ENCODE measurements at regions not wholly inside any gene's neighbourhood (a gene's known extent, or its start where the extent isn't known, plus 50 kb on each side); places are given as distances from the start of the nearest gene placed in this dataset.

- CTCF ChIA-PET, result no interaction called here
- no peak overlapping the region for H3K27ac Mint-ChIP-seq
Measured at GRCh38 chr5:124866355-124867136, 120.1 kb upstream of the ZNF608 start.

DNA sequence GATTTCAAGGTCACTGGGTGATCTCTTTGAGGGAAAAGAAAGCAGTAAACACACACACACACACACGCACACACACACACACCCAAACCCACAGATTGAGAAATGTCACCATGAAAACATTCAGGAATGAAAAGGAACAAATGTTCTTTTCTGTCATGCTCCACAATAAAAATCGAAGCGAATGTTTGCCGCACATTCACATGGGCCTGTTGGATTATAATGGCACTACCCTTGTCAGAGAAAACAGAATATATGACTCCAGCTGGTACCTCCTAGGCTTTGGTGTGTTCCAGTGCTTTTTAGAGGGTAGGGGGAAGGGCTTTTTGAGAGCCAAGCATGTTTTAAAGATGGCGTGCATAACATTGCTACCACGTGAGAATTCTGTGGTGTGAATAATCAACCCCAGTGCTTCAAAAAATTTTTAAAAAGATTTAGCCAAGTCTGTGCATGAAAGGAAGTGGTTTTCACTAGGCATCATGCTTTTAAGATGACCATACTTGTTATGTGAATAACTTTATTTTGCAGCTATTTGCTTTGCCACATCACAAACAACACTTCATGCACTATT lies 120.8 kb upstream of the ZNF608 start:
- ChIA-PET POLR2A (no interaction called here), CTCF (no interaction called here)
- Mint-ChIP-seq H3K27ac (no peak overlapping the region), H3K4me3 (no peak overlapping the region), H3K36me3 (ENCODE audit: low read depth) (no peaks in the 10 kb centered on the region), H3K27me3 (ENCODE audit: low read depth) (peaks cover 3% of the 10 kb centered on the region), H3K4me1 (ENCODE audit: low read depth) (peaks cover 19% of the 10 kb centered on the region), H3K9me3 (ENCODE audit: insufficient read depth) (no peaks in the 10 kb centered on the region)
- DNase-seq, result no peak
- ATAC-seq, result no peak

More at GRCh38 chr5:124866355-124867136, 120.1 kb upstream of the ZNF608 start:
- Mint-ChIP-seq H3K4me1 (ENCODE audit: low read depth) (peaks cover 19% of the 10 kb centered on the region), H3K9me3 (ENCODE audit: insufficient read depth) (no peaks in the 10 kb centered on the region), H3K36me3 (ENCODE audit: low read depth) (no peaks in the 10 kb centered on the region), H3K27me3 (ENCODE audit: low read depth) (peaks cover 3% of the 10 kb centered on the region), H3K4me3 (no peak overlapping the region)
- ATAC-seq (no peak), DNase-seq (no peak)
- POLR2A ChIA-PET, result no interaction called here

DNA sequence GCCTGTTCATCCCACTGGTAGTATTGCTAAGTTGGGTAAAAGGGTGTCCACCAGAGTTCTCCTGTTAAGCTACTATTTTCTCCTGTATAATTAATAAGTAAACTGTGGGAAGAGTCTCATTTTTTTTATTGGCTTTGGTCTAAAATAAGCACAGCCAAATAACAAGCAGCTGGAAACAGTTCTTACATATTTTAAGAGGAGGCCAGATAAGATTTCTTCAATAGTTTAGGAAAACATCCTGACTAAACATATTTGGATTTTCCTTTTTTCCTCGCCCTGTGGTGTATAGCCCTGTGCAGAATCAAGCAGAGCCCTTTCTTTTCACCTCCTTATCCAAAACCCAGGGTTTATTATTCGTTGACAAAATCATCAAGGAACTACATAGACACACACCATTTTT lies 122.2 kb upstream of the ZNF608 start:
- peaks cover 3% of the 10 kb centered on the region for H3K27me3 Mint-ChIP-seq (ENCODE audit: low read depth)
- H3K4me1 Mint-ChIP-seq (ENCODE audit: low read depth), result peaks cover 19% of the 10 kb centered on the region
- no peak overlapping the region for H3K27ac Mint-ChIP-seq
- no peaks in the 10 kb centered on the region for H3K36me3 Mint-ChIP-seq (ENCODE audit: low read depth)
- ChIA-PET CTCF (no interaction called here), POLR2A (no interaction called here)
- H3K9me3 Mint-ChIP-seq (ENCODE audit: insufficient read depth), result no peaks in the 10 kb centered on the region
- ATAC-seq, result no peak
- H3K4me3 Mint-ChIP-seq, result no peak overlapping the region
- no peak for DNase-seq

- peaks cover 19% of the 10 kb centered on the region for H3K4me1 Mint-ChIP-seq (ENCODE audit: low read depth)
- DNase-seq, result no peak
- no peaks in the 10 kb centered on the region for H3K9me3 Mint-ChIP-seq (ENCODE audit: insufficient read depth)
- CTCF ChIA-PET, result no interaction called here
- H3K36me3 Mint-ChIP-seq (ENCODE audit: low read depth), result no peaks in the 10 kb centered on the region
- POLR2A ChIA-PET, result no interaction called here
- H3K4me3 Mint-ChIP-seq, result no peak overlapping the region
- no peak for ATAC-seq
- no peak overlapping the region for H3K27ac Mint-ChIP-seq
- peaks cover 3% of the 10 kb centered on the region for H3K27me3 Mint-ChIP-seq (ENCODE audit: low read depth)
Measured at GRCh38 chr5:124869426-124870033, 123.1 kb upstream of the ZNF608 start.

DNA sequence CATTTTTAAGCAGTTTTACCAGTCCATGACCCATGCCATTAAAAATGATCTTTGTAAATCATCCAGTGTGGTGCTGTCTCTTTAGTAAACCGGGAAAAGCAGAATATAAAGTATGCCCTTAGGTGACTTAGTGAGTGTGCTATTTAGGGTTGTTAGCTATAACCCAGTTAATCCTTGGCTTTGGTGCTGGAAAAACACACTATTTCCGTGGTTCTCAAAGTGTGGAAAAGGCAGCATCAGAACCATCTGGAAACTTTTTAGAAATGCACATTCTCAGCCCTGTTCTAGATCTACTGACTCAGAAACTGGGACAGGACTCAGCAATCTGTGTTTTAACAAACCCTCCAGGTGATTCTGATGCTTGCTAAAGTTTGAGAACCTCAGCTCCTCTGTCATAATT lies 123.6 kb upstream of the ZNF608 start:
- peaks cover 5% of the 10 kb centered on the region for H3K27me3 Mint-ChIP-seq (ENCODE audit: low read depth)
- POLR2A ChIA-PET, result no interaction called here
- H3K9me3 Mint-ChIP-seq (ENCODE audit: insufficient read depth), result no peaks in the 10 kb centered on the region
- H3K27ac Mint-ChIP-seq, result no peak overlapping the region
- no peak overlapping the region for H3K4me3 Mint-ChIP-seq
- no peaks in the 10 kb centered on the region for H3K36me3 Mint-ChIP-seq (ENCODE audit: low read depth)
- no peak for DNase-seq
- H3K4me1 Mint-ChIP-seq (ENCODE audit: low read depth), result peaks cover 19% of the 10 kb centered on the region
- no peak for ATAC-seq
- CTCF ChIA-PET, result no interaction called here

- Mint-ChIP-seq H3K27ac (no peak overlapping the region), H3K36me3 (ENCODE audit: low read depth) (no peaks in the 10 kb centered on the region), H3K9me3 (ENCODE audit: insufficient read depth) (no peaks in the 10 kb centered on the region), H3K27me3 (ENCODE audit: low read depth) (peaks cover 6% of the 10 kb centered on the region), H3K4me3 (no peak overlapping the region), H3K4me1 (ENCODE audit: low read depth) (peaks cover 15% of the 10 kb centered on the region)
- POLR2A ChIA-PET, result no interaction called here
- DNase-seq (no peak), ATAC-seq (no peak)
- CTCF ChIA-PET, result no interaction called here
Measured at GRCh38 chr5:124871303-124871702, 124.9 kb upstream of the ZNF608 start.

DNA sequence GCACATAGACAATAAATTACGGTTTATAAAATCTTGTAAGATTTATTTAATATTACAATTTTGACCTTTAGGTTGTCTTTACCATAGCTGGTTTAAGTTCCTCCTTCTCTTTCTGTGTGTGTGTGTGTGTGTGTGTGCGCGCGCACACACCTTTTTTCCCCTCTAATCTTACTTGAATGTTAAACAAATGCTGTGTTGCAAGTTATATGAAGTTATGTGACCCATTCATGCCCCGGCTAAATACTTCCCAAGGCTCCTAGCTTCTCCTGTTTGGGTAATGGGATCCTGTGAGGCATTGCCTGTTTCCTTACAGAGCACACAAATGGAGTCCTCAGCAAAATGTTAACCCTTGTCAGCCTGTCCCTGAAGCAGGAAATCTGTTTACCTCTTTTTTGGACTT lies 125.6 kb upstream of the ZNF608 start:
- H3K9me3 Mint-ChIP-seq (ENCODE audit: insufficient read depth), result no peaks in the 10 kb centered on the region
- H3K36me3 Mint-ChIP-seq (ENCODE audit: low read depth), result no peaks in the 10 kb centered on the region
- CTCF ChIA-PET, result no interaction called here
- no peak overlapping the region for H3K27ac Mint-ChIP-seq
- H3K4me1 Mint-ChIP-seq (ENCODE audit: low read depth), result peaks cover 7% of the 10 kb centered on the region
- POLR2A ChIA-PET, result no interaction called here
- ATAC-seq (no peak), DNase-seq (no peak)
- H3K27me3 Mint-ChIP-seq (ENCODE audit: low read depth), result peaks cover 6% of the 10 kb centered on the region
- H3K4me3 Mint-ChIP-seq, result no peak overlapping the region

- H3K27ac Mint-ChIP-seq, result no peak overlapping the region
- no peak overlapping the region for H3K4me3 Mint-ChIP-seq
- H3K36me3 Mint-ChIP-seq (ENCODE audit: low read depth), result no peaks in the 10 kb centered on the region
- DNase-seq (no peak), ATAC-seq (no peak)
- H3K4me1 Mint-ChIP-seq (ENCODE audit: low read depth), result peaks cover 3% of the 10 kb centered on the region
- CTCF ChIA-PET, result no interaction called here
- H3K27me3 Mint-ChIP-seq (ENCODE audit: low read depth), result peaks cover 6% of the 10 kb centered on the region
- POLR2A ChIA-PET, result no interaction called here
- no peaks in the 10 kb centered on the region for H3K9me3 Mint-ChIP-seq (ENCODE audit: insufficient read depth)
Measured at GRCh38 chr5:124872615-124873014, 126.2 kb upstream of the ZNF608 start.

- DNase-seq (no peak), ATAC-seq (no peak)
- no peaks in the 10 kb centered on the region for H3K9me3 Mint-ChIP-seq (ENCODE audit: insufficient read depth)
- CTCF ChIA-PET, result no interaction called here
- H3K27ac Mint-ChIP-seq, result no peak overlapping the region
- peaks cover 6% of the 10 kb centered on the region for H3K27me3 Mint-ChIP-seq (ENCODE audit: low read depth)
- no peak overlapping the region for H3K4me3 Mint-ChIP-seq
- POLR2A ChIA-PET, result no interaction called here
- no peaks in the 10 kb centered on the region for H3K36me3 Mint-ChIP-seq (ENCODE audit: low read depth)
- H3K4me1 Mint-ChIP-seq (ENCODE audit: low read depth), result no peaks in the 10 kb centered on the region
Measured at GRCh38 chr5:124873188-124873587, 126.7 kb upstream of the ZNF608 start.

DNA sequence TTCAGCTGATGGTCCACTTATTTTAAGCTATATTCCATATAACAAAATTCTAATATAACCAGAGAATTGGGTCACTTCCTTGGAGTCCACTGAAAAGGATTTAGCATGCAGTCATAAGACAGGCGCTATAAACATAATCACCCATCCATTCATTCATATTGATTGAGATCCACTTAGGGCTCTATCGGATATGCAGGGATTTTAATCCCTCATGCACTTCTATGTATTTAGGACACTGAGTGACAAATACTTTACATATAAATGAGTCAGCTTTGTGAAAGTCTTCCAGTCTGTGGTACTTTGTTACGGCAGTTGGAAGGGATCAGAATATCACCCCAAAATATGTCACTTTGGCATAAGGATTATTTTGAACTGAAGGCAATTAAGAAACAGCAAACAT lies 127.3 kb upstream of the ZNF608 start:
- Mint-ChIP-seq H3K4me1 (ENCODE audit: low read depth) (no peaks in the 10 kb centered on the region), H3K4me3 (no peak overlapping the region), H3K9me3 (ENCODE audit: insufficient read depth) (no peaks in the 10 kb centered on the region), H3K27ac (no peak overlapping the region), H3K36me3 (ENCODE audit: low read depth) (no peaks in the 10 kb centered on the region), H3K27me3 (ENCODE audit: low read depth) (peaks cover 6% of the 10 kb centered on the region)
- ChIA-PET CTCF (no interaction called here), POLR2A (no interaction called here)
- ATAC-seq (no peak), DNase-seq (no peak)

DNA sequence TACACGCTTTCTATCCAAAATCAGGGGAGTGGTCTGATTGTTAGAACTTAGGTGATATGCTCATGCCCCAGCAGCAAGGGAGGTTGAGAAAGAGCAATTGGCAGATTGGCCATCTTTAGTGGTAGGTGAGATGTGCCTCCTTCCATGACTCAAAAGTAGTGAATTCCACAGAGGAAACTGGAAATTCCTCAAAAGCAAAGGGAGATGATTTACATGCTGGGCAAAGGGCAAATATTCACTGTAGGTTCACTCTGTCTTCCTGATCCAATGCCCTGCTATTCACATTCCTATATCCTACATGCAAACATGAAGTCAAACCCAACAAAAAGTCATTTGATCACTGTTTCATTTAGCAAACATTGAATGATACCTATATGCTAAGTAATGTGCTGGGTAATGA lies 130.1 kb upstream of the ZNF608 start:
- ChIA-PET CTCF (no interaction called here), POLR2A (no interaction called here)
- Mint-ChIP-seq H3K36me3 (ENCODE audit: low read depth) (no peaks in the 10 kb centered on the region), H3K4me1 (ENCODE audit: low read depth) (no peaks in the 10 kb centered on the region), H3K27me3 (ENCODE audit: low read depth) (peaks cover 4% of the 10 kb centered on the region), H3K4me3 (no peak overlapping the region), H3K27ac (no peak overlapping the region), H3K9me3 (ENCODE audit: insufficient read depth) (no peaks in the 10 kb centered on the region)
- ATAC-seq, result no peak
- DNase-seq, result no peak

- CTCF ChIA-PET, result no interaction called here
- H3K4me3 Mint-ChIP-seq, result no peak overlapping the region
Measured at GRCh38 chr5:124876983-124877382, 130.5 kb upstream of the ZNF608 start.

More at GRCh38 chr5:124876983-124877382, 130.5 kb upstream of the ZNF608 start:
- DNase-seq (no peak), ATAC-seq (no peak)
- Mint-ChIP-seq H3K4me1 (ENCODE audit: low read depth) (no peaks in the 10 kb centered on the region), H3K36me3 (ENCODE audit: low read depth) (no peaks in the 10 kb centered on the region), H3K27ac (no peak overlapping the region), H3K9me3 (ENCODE audit: insufficient read depth) (no peaks in the 10 kb centered on the region), H3K27me3 (ENCODE audit: low read depth) (peaks cover 4% of the 10 kb centered on the region)
- POLR2A ChIA-PET, result interaction anchor here (0.6 kb wide), 2 partner anchors 34 to 222 kb away, joined by 3 to 4 read pairs; no protein-coding TSS in a partner anchor
